HG02798 (cell line): ENCODE measurements at regions not wholly inside any gene's neighbourhood (a gene's known extent, or its start where the extent isn't known, plus 50 kb on each side); places are given as distances from the start of the nearest gene placed in this dataset.
A peak's percentile ranks its signal among the peaks of the same experiment; 100 is the strongest.

Experiments used
- ATAC-seq: cut with Tn5 transposase; IDR thresholded peaks from one replicate; pipeline ENCODE4 v1.9.1; 2021; ENCODE audit warnings: mild to moderate bottlenecking; ENCODE audit not compliant: unreplicated experiment, poor library complexity

DNA sequence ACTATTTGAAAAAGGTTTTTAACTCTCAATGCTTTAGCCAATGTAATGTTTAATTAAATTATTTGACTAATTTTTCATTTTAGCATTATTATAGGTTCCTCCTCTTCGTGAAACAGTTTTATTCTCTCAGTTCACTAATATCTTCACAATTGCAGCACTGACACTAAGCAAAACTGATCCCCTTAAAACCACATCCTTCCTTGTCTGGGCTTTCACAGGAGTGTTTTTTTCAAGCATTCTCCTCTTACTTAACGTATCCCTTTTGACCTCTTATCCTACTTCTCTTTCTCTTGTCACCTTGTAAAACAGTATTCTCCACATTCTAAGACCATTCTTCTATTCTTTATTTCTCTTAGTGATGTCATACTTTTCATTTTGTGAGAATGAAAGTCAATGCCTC, 112.8 kb downstream of the DSC3 start:
- no peak for ATAC-seq

DNA sequence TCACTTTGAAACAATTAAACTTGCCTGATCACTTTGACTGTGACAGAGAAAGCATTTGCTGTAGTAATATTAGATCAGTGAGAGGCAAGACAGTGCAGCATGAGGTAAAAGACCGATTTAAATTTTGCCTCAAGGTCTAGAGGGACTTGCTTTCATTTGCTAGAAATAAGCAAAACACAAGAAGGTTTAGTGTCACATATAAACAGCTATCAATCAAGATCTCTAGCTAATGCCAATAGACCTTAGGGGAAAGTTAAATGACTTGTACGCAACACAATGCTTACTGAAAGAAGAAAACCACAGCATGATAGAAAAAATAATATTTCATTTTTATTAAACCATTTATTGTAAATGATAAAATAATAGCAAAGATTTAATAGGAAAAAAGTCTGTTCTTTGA, 113.5 kb downstream of the DSC3 start:
- no peak for ATAC-seq

DNA sequence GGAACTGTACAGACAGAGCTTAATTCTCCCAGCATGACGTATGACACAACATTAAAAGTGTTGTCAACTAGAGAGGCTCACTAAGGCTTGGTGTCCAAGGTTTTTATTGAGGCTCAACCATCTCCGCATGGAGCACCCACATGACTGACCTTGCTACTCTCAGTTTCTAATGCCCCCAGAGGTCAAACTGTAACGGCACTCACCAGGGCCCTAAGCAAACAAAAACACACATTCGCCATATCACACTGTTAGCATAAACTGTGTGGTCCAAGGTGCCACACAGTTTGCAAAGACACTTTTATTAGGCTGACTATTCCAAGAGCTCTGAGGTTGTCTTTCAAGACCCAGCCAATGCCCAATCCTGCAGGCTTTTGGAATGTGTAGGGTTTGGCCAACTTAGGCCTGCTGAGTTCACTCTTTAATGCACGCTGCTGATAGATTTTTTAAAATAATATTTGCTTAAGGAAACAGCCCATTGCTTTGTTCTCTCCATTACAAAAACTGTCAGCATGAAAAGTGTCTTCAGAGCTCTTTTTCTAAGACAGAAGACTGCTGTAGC, 114.9 kb downstream of the DSC3 start:
- no peak for ATAC-seq

DNA sequence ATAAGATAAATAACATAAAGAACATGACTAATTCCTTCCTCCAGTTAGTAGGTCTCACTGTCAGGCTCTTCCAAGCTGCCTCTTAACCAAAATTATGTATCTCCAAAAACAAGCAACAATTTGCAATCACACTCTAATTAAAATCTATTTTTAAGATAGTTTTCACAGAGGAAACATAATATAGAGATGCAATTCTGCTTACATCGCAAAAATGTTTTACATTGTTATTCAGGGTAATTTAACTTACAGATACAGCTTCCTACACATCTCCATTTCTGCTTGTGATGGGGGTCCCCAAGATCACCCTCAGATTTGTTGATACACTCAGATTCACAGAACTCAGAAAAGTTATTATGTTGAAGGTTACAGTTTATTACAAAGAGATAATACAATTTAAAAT, 115.5 kb downstream of the DSC3 start:
- ATAC-seq = no peak

DNA sequence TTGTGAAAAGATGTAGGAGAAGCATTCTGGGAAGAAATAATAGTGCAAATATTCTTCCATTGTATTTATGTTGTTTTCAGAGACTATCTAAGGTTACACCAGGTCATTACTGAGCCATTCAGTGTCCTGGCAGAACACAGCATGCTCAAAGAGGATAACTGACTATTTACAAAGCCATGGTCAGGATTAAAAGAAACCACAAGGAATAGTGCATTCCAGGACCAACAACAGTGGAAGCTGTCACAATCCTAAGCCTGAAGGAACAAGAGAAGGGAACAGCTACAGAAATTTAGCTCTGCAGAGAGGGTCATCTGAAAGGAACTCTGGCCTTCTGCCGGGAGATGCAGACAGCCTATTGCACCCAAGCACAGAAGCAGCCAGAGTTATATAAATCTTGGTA, 116.7 kb downstream of the DSC3 start:
- no peak for ATAC-seq

DNA sequence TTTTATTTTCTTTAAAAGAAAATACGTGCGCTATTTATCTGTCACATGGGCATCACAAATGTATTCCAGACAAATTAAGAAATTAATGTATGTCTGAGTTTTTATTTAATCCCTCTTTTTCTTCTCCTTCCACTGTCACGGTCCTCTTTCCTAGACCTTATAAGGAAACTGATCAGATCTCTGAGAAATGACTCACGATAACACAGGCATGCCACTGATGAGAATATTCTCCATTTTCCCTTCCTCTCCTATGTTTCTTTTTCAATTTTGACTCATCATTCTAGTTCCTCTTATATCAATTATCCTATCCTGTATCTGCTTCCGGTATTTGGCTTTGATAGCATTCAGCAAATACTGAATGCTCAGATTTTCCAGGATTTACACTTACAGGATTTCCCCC, 121.8 kb downstream of the DSC3 start:
- ATAC-seq = no peak

DNA sequence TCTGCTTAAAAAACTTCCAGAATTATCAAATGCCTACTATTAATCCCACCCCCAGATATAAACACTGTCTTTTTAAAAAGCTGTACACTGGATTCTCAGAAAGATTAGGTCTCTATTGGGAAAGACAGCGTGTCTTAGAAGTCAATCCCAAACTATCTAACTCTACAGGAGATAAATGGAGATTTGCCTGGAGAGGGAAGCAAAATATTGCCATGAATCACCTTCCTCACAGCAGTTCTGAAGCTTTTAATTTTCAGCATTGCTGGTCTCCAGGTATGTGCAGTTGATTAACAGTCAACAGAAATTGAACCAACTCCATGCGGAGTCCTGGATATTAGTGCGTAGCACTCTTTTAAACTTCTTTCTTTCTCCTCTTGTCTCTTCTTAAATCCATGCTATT, 122.2 kb downstream of the DSC3 start:
- no peak for ATAC-seq

DNA sequence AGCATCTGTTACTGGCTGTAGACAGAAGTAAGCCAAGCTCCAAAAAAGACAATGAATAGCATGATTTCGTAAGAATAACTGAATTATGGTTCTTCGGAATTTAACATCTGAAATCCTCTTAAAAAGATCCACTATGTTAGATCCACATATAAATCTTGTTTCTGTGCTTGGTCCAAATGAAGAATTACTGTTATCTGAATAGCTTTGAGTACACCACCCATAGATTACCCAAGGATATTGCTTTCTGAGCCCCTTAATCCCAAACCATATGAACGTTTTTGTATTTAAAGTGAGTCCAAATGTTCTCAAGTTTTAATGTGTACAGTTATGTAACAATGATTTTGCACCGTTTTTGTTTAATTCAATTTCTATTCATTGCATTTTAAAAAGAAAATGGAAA, 124.9 kb downstream of the DSC3 start:
- ATAC-seq = no peak

DNA sequence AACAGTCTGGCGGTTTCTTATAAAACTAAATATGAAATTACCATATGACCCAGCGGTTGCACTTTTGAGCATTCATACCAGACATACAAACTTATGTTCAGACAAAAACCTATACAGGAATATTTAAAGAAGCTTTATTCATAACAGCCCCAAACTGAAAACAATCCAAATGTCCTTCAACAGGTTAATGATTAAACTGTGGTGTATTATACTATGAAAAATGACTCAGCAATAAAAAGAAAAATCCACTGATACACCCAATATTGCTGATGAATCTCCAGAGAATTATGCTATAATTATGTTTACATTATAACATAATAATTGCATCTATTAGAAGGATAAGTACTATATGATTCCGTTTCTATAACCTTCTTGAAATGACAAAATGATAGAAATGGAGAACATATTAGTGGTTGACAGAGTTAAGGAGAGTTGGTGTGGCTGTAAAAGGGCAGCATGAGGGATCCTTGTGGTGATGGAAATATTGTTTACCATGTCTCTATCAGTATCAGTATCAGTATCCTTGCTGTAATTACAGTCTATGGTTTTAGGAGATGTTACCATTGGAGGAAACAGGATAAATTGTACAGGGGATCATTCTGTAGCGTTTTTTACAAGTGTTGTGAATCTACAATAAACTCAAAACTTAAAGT, 127.1 kb downstream of the DSC3 start:
- ATAC-seq = no peak

DNA sequence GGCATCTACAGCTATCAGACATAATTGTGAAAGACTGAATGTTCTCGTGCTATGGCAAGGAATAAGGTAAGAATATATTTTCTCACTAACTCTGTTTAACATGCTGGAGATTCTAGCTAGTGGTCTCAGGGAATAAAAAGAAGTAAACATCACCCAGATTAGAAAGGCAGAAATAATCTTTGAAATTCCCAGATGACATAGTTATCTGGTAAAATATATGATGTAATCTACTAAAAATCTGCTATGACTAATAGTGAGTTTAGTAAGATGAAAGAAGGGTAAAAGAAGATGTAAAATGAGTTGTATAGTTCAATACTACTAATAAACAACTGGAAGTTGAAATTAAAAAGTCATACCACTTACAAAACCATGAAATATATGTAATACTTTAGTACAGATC, 134.2 kb downstream of the DSC3 start:
- ATAC-seq = no peak

DNA sequence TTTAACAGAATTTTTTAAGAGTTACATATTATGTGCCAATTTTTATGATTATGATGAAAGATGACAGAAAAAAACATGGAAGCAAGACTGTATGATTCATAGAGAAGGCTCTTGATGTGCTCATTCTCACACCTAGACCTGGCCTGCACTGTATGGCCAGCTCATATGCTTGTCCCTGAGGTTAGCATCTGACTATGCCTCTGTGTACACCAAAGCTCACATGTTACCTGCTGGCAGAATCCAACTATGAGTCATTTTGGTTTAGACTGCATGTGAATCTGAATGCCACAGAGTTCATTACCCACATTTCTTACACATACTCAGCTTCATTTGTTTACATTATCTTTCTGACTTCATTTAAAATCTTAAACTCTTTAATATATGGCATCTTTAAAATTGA, 139.0 kb downstream of the DSC3 start:
- ATAC-seq = peak; percentile 42

DNA sequence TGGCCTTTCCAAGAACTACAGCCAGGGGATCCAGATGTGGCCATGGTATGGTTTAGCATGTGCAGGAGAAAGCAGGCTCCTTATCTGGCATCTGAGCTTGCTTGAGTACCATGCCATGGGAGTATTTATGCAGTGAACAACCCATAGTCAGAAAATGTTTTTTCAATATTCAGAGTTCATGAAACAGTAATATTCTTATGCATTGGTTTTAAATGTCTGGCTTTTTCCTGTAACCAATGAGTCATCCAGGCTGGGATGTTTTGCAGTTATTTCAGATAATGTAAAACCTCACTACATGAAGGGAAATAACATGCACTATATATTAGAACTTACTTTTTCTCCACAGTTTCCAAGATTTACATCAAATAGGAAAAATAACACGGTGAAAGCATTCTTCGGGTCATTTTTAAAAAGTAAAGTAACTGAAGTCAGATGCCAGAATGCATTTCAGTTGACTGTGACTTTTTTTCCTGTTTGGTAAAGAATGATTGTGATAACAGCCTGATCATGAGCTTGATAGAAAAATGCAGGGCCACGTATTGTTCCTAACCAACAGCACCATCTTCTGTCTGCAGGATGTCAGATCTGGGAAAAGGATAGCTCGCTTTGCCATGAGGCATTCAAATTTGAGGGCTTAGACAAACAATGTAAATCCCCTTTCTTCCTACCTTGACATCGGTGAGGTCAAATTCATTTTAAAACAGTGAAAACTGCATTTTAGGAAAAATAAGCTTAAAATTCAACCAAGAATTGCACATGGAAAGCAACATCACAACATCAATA, 152.8 kb downstream of the DSC3 start:
- no peak for ATAC-seq

DNA sequence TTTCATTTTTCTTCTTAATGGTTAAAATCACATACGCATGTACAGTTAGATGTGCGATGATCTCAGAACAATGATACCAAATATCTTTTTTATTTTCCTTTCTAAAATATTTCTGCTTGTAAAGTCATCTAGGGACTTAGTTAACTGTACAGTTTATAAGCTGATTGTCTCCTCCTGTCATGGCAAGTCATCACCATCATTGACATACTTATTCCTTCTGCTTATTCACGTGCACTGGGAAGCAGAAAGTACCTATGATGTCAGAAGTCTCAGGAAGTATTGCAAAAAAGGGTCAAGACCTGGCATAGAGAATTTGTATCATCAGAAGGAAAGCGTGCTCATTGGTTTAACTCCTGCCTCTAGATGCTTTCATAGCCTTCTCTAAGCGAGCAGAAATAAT, 154.2 kb downstream of the DSC3 start:
- no peak for ATAC-seq

DNA sequence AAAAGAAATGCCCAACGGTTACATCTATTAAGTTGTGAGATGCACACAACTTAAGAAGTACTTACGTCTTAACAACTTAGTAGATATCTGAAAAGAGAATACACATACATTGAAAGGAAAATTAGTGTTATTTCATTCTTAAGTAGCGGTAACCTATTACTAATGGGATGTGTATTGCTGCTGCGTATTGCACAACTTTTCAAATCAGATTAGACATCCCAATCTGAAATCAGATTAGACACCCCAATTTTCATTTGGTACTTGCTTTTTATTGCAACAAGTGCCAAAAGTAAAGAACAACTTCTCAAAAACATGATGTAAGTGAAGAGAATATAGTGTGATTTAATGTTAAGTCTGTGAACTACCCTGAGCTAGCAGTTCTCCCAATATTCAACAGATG, 155.5 kb downstream of the DSC3 start:
- no peak for ATAC-seq

DNA sequence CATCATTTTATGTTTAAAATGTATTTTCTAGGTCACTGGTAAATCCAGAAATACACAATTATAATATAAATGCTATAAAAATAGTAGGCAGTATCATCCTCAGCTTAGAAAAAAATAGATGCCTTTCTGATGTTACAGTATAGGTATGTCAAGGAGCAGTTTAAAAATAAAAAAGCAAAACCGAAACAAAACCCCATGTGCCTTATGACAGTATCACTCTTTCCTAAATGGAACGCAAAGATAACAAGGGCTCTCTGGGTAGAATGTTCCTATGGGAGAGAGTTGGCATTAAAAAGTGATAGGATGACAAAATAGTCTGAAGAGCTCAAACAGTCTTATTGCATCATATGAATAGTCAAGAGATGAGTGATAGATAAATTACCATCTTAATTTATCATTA, 172.1 kb downstream of the DSC3 start:
- ATAC-seq = no peak

DNA sequence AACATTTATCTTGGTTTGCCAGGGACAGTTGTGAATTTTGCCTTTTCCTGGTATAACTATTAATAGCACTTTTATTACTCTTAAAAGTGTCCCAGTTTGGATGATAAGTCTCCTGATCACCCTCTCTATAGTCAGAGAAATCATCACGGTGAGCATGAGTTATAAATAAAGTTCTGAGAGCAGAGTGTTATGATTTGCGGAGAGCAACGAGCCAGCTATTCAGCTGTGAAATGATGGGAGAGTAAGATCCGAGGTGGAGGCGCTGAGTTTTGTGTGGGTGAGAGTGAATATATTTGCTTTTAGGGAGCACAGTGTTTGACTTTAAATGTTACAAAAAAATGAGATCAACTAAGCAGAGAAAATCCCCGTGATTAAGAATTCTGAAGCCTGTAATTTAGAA, 179.6 kb downstream of the DSC3 start:
- no peak for ATAC-seq

DNA sequence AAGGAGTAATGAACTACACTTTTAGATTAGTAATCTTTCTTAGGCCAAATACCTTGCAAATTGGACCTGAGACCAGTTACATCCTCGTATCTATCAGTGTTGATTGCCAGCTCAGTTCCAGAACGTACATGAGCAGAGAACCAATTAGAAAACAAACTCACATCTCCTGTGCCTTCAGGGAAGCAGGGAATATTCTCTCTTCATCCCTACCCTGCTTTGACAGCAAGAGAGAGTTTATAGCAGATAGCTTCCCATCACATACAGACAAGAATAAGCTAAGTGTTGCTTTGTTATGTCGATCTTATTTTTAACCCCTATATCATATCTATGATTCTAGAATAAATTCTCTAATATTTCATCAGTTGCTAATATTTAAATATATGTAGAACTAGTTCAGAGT, 181.8 kb downstream of the DSC3 start:
- no peak for ATAC-seq

DNA sequence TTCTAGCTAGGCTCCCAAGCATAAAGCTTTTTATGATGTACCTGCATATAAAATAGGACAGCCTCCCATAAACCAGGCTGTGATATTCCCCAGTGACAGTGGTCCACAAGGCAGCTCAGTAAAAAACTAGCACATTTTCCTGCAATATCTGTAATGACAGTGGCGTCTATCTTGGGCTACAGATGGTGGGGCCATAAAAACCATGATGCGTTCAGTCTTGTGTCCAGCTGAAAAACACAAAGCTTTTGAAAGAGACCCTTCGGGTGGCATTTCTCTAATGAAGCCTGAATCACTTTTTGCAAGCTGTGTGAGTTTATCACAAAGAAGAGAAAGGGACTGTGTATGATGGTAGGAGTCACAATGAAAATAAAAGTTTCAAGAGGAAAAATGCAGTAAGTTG, 183.5 kb downstream of the DSC3 start:
- no peak for ATAC-seq

DNA sequence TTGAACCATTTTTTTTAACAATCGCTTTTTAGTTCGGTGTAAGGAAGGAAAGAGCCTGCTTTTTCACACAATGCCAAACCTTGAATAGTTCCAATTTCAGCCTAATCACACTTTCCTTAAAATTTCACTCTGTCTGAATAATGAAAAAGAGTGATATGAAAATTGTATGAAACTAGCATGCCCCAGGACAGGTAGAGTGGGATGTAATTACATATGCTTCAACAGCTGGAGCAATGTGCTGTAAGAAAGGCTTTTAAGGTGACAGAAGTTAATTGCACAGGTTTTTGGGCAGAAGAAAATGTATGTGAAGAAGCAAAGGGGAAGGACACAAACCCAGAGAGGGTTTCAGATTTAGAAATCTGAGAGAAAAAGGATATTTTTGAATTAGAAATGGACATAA, 184.0 kb downstream of the DSC3 start:
- no peak for ATAC-seq

DNA sequence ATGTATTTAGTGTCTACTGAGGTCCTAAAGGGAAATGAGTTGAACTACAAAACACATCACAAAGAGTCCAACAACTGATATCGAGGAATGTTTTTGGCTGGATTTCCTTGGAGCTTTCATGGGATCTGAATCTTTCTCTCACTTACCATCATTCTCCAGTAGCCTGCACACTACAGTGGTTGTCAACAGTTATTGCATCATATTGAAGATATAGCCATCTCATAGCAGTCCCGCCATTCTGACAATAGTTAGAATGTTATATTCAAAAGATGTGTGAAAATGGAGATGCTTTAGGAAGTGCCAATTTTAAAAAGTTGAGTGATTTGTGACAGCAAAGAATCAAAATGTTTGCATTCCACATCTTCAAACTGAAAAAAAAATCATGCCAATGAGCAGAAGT, 186.8 kb downstream of the DSC3 start:
- ATAC-seq = no peak

DNA sequence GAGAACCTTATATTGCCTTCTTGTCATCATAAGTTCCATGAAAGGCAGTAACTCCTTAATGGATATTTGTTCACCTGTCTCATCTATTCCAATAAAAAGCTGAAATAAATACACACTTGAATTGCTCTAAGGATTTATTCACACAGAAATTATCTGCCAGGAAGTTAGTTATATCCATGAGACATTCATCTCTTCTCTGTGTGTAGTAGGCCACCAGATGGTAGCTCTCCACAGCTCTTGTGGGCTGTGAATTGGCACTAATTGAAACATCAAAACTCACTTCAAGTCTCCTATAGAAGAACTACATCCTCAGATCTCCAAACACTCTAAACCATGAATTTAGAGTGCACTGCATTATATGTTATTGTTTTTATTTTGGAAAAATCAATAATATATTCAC, 189.6 kb downstream of the DSC3 start:
- ATAC-seq = no peak

DNA sequence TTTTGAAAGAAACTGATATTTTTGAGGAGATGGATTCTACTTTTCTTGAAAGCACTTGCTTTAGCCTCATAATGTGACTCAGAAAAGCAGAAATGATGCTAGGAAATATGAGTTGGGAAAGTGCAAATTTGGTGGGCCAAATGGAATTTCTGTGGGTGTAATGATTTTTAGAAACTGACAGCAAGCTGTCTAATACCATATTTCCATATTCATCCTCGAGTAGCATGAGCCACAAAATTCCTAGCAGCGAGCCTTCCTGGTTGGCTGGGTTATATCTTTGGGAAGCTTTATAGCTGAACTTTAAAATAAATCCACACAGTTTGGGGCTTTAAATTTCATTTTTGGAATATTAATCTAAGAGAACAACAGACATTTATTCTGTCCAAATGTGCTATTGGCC, 190.0 kb downstream of the DSC3 start:
- no peak for ATAC-seq
